HepG2 (cell line): ENCODE measurements at regions not wholly inside any gene's neighbourhood (a gene's known extent, or its start where the extent isn't known, plus 50 kb on each side); places are given as distances from the start of the nearest gene placed in this dataset.

Source experiments
- ATAC-seq: fragments of 200-7000 bp; cut with Tn5 transposase; 3 replicates; pipeline ENCODE4 v1.9.1; 2020; ENCODE audit warnings: mild to moderate bottlenecking, moderate library complexity
- BruUV-seq: library from RNA; stranded (reverse); fragments of 400-500 nt; replicated peaks from 2 replicates; lab custom pipeline; 2021; lab: Mats Ljungman, UMichigan
- CTCF ChIA-PET: fragments of 300-600 bp; formaldehyde crosslinking; extraction: SDS; loops from one replicate; lab custom pipeline; 2021; ENCODE audit warnings: low total read pairs, inconsistent platforms, low intra/inter-chr PET ratio; lab: Yijun Ruan, JAX
- POLR2A ChIA-PET: fragments of 350-600 bp; sonication (Branson Sonifier 250); formaldehyde crosslinking; loops from one replicate; lab custom pipeline; 2020; ENCODE audit warnings: antibody characterized with exemption, inconsistent platforms; lab: Yijun Ruan, JAX
- DNase-seq: peaks from one replicate; pipeline ENCODE4 v3.0.0-alpha.2; 2015; ENCODE audit warnings: low spot score
- FAIRE-seq: peaks from 3 replicates; lab custom pipeline; 2011; peaks lifted over from hg19 to GRCh38; lab: Jason Lieb, UNC
- H2AFZ ChIP-seq: one replicate; pipeline ENCODE4 v1.6.1; 2011; ENCODE audit warnings: low read length, inconsistent platforms
- H3K27ac ChIP-seq: fragments of 300-600 bp; 3 replicates; pipeline ENCODE4 v1.8.0; 2011; ENCODE audit warnings: mixed run types, mild to moderate bottlenecking, mixed read lengths, low read length, inconsistent platforms; ENCODE audit not compliant: insufficient read depth; ENCODE audit errors: extremely low read length
- H3K27me3 ChIP-seq, 2 experiments: fragments of 200-600 bp in 1 of 2; 2 replicates in 1 of 2; 3 replicates in 1 of 2; pipeline versions ENCODE4 v1.6.0 to v1.8.0; 2011; ENCODE audit warnings: low read length in 2 of 2, mild to moderate bottlenecking in 2 of 2, moderate library complexity in 2 of 2, inconsistent platforms in 1 of 2; ENCODE audit not compliant: insufficient read depth in 2 of 2, control insufficient read depth in 1 of 2
- H3K36me3 ChIP-seq, 2 experiments: fragments of 200-600 bp in 1 of 2; replicated peaks in 1 of 2; 2 replicates in 1 of 2; 3 replicates in 1 of 2; pipeline versions ENCODE4 v1.5.1 to v1.8.0; 2011; ENCODE audit warnings: low read length in 2 of 2, inconsistent platforms in 1 of 2; ENCODE audit not compliant: insufficient read depth in 2 of 2, control insufficient read depth in 1 of 2
- H3K4me1 ChIP-seq: 2 replicates; pipeline ENCODE4 v1.5.1; 2012; ENCODE audit warnings: low read length, inconsistent platforms; ENCODE audit not compliant: insufficient read depth
- H3K4me2 ChIP-seq: 2 replicates; pipeline ENCODE4 v1.6.0; 2011; ENCODE audit warnings: low read depth, low read length, inconsistent platforms
- H3K4me3 ChIP-seq, 3 experiments: fragments of 200-600 bp in 1 of 3; sonication (generic), shearing (Covaris generic) in 1 of 3; replicated peaks in 1 of 3; 2 replicates each; pipeline ENCODE4 v1.5.1; 2011 to 2016; ENCODE audit warnings: low read length in 3 of 3, inconsistent platforms in 2 of 3, low read depth in 2 of 3, mild to moderate bottlenecking in 2 of 3, control low read depth in 1 of 3, mixed read lengths in 1 of 3; ENCODE audit not compliant: insufficient read depth in 1 of 3
- H3K79me2 ChIP-seq: one replicate; pipeline ENCODE4 v1.6.1; 2011; ENCODE audit warnings: low read length, inconsistent platforms; ENCODE audit not compliant: insufficient read depth
- H3K9ac ChIP-seq: 2 replicates; pipeline ENCODE4 v1.6.0; 2011; ENCODE audit warnings: mild to moderate bottlenecking, low read depth, low read length, inconsistent platforms; ENCODE audit not compliant: insufficient read depth
- H3K9me3 ChIP-seq: 2 replicates; pipeline ENCODE4 v1.5.1; 2012; ENCODE audit warnings: mild to moderate bottlenecking, low read length
- H4K20me1 ChIP-seq: 2 replicates; pipeline ENCODE4 v1.6.0; 2011; ENCODE audit warnings: inconsistent platforms, mild to moderate bottlenecking, low read length, moderate library complexity; ENCODE audit not compliant: insufficient read depth
- ARNTL ChIP-seq: sonication (generic); formaldehyde crosslinking; IDR thresholded peaks from 2 replicates; pipeline ENCODE4 v1.4.0; 2020; ENCODE audit warnings: mild to moderate bottlenecking, missing genetic modification reagents
- BORCS8-MEF2B ChIP-seq: sonication (generic); formaldehyde crosslinking; IDR thresholded peaks from 2 replicates; pipeline ENCODE4 v1.8.0; 2022; ENCODE audit warnings: mild to moderate bottlenecking, missing genetic modification reagents
- POGZ ChIP-seq: sonication (generic); formaldehyde crosslinking; IDR thresholded peaks from 2 replicates; pipeline ENCODE4 v1.4.0; 2020; ENCODE audit warnings: mild to moderate bottlenecking, missing genetic modification reagents
- PRPF4 ChIP-seq: fragments of 200-400 bp; formaldehyde crosslinking; IDR thresholded peaks from 2 replicates; pipeline ENCODE4 v1.6.1; 2016; ENCODE audit warnings: low read length, low read depth; ENCODE audit not compliant: poor library complexity, severe bottlenecking
- RAD21 ChIP-seq: fragments of 450-650 bp; formaldehyde crosslinking; IDR thresholded peaks from 2 replicates; pipeline ENCODE4 v1.5.0; 2020; ENCODE audit warnings: mild to moderate bottlenecking
- ZNF333 ChIP-seq: sonication (generic); formaldehyde crosslinking; IDR thresholded peaks from 2 replicates; pipeline ENCODE4 v1.4.0; 2020; ENCODE audit warnings: mild to moderate bottlenecking, missing genetic modification reagents, borderline replicate concordance
- ZNF790 ChIP-seq: sonication (generic); formaldehyde crosslinking; IDR thresholded peaks from 2 replicates; pipeline ENCODE4 v1.8.0; 2022; ENCODE audit warnings: missing genetic modification reagents, mild to moderate bottlenecking, borderline replicate concordance
- ZNF816 ChIP-seq: sonication (generic); formaldehyde crosslinking; IDR thresholded peaks from 2 replicates; pipeline ENCODE4 v1.8.0; 2022; ENCODE audit warnings: missing genetic modification reagents, mild to moderate bottlenecking, borderline replicate concordance
- WGBS: methylation state at CpG from one replicate; pipeline ENCODE4 v1.1.6; 2017; ENCODE audit warnings: low lambda C conversion rate; 5-methylcytosine and 5-hydroxymethylcytosine counted together
- in situ Hi-C: cut with HindIII; loops from 2 replicates; pipeline ENCODE4 v1.10.0; 2017; ENCODE audit warnings: low pct_unique_long_range_greater_than_20kb; ENCODE audit not compliant: extremely low pct_ligation_motif_present
- intact Hi-C: fragments of 100-400 bp; cut with micrococcal nuclease; formaldehyde crosslinking; loops from one replicate; pipeline ENCODE4 v1.10.0; 2022; ENCODE audit not compliant: unreplicated experiment
- TF ChIP-seq, protein P1 (sequence below): sonication (generic); formaldehyde crosslinking; IDR thresholded peaks from 2 replicates; pipeline ENCODE4 v1.4.0; 2020; ENCODE audit warnings: missing genetic modification reagents, mild to moderate bottlenecking, borderline replicate concordance
- TF ChIP-seq, protein P2 (sequence below): IDR thresholded peaks from 2 replicates; pipeline ENCODE4 v1.4.0; 2020; ENCODE audit warnings: mild to moderate bottlenecking, missing genetic modification reagents
- TF ChIP-seq, protein P3 (sequence below): sonication (generic); formaldehyde crosslinking; IDR thresholded peaks from 2 replicates; pipeline ENCODE4 v1.4.0; 2020; ENCODE audit warnings: mild to moderate bottlenecking, missing genetic modification reagents
- TF ChIP-seq, protein P4 (sequence below): IDR thresholded peaks from 2 replicates; pipeline ENCODE4 v1.6.1; 2016; ENCODE audit warnings: missing compliant biosample characterization, missing genetic modification reagents, borderline replicate concordance
- TF ChIP-seq, protein P5 (sequence below): sonication (generic); formaldehyde crosslinking; IDR thresholded peaks from 2 replicates; pipeline ENCODE4 v1.8.1; 2022; ENCODE audit warnings: mild to moderate bottlenecking, missing genetic modification reagents

DNA sequence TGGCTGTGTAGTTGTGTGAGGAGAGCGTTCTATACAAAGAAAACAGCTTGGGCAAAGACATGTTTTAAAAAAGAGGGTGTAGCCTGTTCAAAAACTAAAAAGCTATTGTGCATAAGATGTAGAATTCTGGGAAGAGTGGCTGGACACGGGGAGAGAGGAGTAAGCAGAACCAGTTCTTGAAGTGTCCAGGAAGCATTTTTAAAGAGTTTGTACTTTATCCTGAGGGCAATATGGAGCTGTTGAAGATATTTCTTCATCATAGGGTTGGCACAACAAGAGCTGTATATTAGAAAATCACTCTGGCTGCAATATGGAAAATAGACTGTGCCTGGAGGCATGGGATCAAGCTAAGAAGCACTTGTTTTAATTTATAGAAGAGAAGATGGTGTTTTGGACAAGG, 458.9 kb upstream of the LMO3 start:
- Histone ChIP-seq H3K79me2 (no peaks in the 10 kb centered on the region), H3K36me3 (no peaks in the 10 kb centered on the region), H3K4me2 (no peak overlapping the region), H3K4me1 (no peaks in the 10 kb centered on the region), H4K20me1 (no peaks in the 10 kb centered on the region), H3K27me3 (no peaks in the 10 kb centered on the region)
- no peak for FAIRE-seq
- no TSS peak for BruUV-seq
- intact Hi-C loops: no loop called here
- 0% methylated on average over 2 of the region's 2 CpGs for WGBS
- CTCF ChIA-PET: no interaction called here
- TF ChIP-seq, protein P1, sequence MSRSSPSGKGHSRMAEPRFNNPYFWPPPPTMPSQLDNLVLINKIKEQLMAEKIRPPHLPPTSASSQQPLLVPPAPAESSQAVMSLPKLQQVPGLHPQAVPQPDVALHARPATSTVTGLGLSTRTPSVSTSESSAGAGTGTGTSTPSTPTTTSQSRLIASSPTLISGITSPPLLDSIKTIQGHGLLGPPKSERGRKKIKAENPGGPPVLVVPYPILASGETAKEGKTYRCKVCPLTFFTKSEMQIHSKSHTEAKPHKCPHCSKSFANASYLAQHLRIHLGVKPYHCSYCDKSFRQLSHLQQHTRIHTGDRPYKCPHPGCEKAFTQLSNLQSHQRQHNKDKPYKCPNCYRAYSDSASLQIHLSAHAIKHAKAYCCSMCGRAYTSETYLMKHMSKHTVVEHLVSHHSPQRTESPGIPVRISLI: no peak
- TF ChIP-seq ZNF790 (CRISPR knock-in tag) (no peak), ARNTL (CRISPR knock-in tag) (no peak), POGZ (CRISPR knock-in tag) (no peak), PRPF4 (no peak), ZNF816 (CRISPR knock-in tag) (no peak), RAD21 (CRISPR knock-in tag) (no peak), BORCS8-MEF2B (CRISPR knock-in tag) (no peak), ZNF333 (CRISPR knock-in tag) (no peak)
- TF ChIP-seq, protein P2, sequence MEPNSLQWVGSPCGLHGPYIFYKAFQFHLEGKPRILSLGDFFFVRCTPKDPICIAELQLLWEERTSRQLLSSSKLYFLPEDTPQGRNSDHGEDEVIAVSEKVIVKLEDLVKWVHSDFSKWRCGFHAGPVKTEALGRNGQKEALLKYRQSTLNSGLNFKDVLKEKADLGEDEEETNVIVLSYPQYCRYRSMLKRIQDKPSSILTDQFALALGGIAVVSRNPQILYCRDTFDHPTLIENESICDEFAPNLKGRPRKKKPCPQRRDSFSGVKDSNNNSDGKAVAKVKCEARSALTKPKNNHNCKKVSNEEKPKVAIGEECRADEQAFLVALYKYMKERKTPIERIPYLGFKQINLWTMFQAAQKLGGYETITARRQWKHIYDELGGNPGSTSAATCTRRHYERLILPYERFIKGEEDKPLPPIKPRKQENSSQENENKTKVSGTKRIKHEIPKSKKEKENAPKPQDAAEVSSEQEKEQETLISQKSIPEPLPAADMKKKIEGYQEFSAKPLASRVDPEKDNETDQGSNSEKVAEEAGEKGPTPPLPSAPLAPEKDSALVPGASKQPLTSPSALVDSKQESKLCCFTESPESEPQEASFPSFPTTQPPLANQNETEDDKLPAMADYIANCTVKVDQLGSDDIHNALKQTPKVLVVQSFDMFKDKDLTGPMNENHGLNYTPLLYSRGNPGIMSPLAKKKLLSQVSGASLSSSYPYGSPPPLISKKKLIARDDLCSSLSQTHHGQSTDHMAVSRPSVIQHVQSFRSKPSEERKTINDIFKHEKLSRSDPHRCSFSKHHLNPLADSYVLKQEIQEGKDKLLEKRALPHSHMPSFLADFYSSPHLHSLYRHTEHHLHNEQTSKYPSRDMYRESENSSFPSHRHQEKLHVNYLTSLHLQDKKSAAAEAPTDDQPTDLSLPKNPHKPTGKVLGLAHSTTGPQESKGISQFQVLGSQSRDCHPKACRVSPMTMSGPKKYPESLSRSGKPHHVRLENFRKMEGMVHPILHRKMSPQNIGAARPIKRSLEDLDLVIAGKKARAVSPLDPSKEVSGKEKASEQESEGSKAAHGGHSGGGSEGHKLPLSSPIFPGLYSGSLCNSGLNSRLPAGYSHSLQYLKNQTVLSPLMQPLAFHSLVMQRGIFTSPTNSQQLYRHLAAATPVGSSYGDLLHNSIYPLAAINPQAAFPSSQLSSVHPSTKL (CRISPR knock-in tag): no peak
- TF ChIP-seq, protein P3, sequence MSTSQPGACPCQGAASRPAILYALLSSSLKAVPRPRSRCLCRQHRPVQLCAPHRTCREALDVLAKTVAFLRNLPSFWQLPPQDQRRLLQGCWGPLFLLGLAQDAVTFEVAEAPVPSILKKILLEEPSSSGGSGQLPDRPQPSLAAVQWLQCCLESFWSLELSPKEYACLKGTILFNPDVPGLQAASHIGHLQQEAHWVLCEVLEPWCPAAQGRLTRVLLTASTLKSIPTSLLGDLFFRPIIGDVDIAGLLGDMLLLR (CRISPR knock-in tag): no peak
- TF ChIP-seq, protein P4, sequence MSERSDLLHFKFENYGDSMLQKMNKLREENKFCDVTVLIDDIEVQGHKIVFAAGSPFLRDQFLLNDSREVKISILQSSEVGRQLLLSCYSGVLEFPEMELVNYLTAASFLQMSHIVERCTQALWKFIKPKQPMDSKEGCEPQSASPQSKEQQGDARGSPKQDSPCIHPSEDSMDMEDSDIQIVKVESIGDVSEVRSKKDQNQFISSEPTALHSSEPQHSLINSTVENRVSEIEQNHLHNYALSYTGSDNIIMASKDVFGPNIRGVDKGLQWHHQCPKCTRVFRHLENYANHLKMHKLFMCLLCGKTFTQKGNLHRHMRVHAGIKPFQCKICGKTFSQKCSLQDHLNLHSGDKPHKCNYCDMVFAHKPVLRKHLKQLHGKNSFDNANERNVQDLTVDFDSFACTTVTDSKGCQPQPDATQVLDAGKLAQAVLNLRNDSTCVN (CRISPR knock-in tag): no peak
- TF ChIP-seq, protein P5, sequence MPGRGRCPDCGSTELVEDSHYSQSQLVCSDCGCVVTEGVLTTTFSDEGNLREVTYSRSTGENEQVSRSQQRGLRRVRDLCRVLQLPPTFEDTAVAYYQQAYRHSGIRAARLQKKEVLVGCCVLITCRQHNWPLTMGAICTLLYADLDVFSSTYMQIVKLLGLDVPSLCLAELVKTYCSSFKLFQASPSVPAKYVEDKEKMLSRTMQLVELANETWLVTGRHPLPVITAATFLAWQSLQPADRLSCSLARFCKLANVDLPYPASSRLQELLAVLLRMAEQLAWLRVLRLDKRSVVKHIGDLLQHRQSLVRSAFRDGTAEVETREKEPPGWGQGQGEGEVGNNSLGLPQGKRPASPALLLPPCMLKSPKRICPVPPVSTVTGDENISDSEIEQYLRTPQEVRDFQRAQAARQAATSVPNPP (CRISPR knock-in tag): no peak
- TF ChIP-seq, all 625 proteins: peak for 0
- Histone ChIP-seq H3K9ac (no peak overlapping the region), H2AFZ (no peak overlapping the region), H3K9me3 (no peaks in the 10 kb centered on the region), H3K4me3 (no peak overlapping the region), H3K27ac (no peak overlapping the region)
- in situ Hi-C loops: no loop called here
- no peak for DNase-seq
- POLR2A ChIA-PET: no interaction called here
- no peak for ATAC-seq
